ENCODE measurements at regions not wholly inside any gene's neighbourhood (a gene's known extent, or its start where the extent isn't known, plus 50 kb on each side); places are given as distances from the start of the nearest gene placed in this dataset.

DNA sequence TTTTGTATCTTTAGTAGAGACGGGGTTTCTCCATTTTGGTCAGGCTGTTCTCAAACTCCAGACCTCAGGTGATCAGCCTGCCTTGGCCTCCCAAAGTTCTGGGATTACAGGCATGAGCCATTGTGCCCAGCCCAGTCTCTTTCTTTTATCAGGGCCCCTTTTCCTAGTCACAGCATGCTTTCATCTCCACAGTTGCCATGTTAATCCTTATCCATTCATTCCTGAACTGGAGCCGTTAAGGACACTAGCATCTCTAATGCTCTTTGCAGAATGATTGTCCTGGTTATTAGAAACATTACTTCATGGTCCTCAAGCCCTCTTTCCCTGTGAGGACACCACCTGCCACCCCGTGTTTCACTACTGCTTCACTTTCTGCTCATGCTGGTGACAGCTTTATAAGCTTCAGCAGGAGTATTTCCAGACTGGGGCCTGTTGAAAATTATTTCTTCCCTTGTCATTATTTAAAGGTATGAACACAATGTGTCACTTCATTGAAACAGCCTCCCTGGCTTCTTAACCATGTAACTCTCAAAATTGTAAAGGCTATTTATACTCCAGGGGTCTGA, 313.9 kb downstream of the BMPER start:
- no peaks in the 10 kb centered on the region for H3K9me3 ChIP-seq (ENCODE audit: control insufficient read depth, insufficient read depth, low read length)
- H3K18ac ChIP-seq (ENCODE audit: low read depth, low read length) = no peak overlapping the region
- WGBS, 2 experiments (ENCODE audit: extremely low coverage in 2 of 2, insufficient read length in 1 of 2) = no CpG with 5 or more reads among the region's 3 CpGs
- no peak overlapping the region for H3K9ac ChIP-seq (ENCODE audit: low read depth, low read length)
- no peak overlapping the region for H4K8ac ChIP-seq (ENCODE audit: low read depth in 2 of 2, low read length in 2 of 2)
- no peak overlapping the region for H2AK9ac ChIP-seq (replicated peaks; ENCODE audit: low read depth, low read length, poor library complexity)
- ATAC-seq (ENCODE audit: low read depth) (no peak), DNase-seq (no peak)
- no peak overlapping the region for H2BK15ac ChIP-seq (ENCODE audit: low read depth, low read length)
- no peak overlapping the region for H3K4me3 ChIP-seq (ENCODE audit: insufficient read depth, low read depth, low read length)
- H4K91ac ChIP-seq (ENCODE audit: insufficient read depth, low read depth, low read length) = no peak overlapping the region
- H4K5ac ChIP-seq (ENCODE audit: low read depth, low read length) = no peak overlapping the region
- no peaks in the 10 kb centered on the region for H3K9me1 ChIP-seq (ENCODE audit: insufficient read depth, low read length)
- H3K4me2 ChIP-seq (ENCODE audit: low read depth, low read length) = no peak overlapping the region
- H3K4ac ChIP-seq (ENCODE audit: low read depth, low read length) = no peak overlapping the region
- in situ Hi-C loops (cut with MboI; ENCODE audit: low sequenced_read_pairs) = no loop called here
- H2BK20ac ChIP-seq (ENCODE audit: low read depth, low read length) = no peak overlapping the region
- no peaks in the 10 kb centered on the region for H3K79me1 ChIP-seq (ENCODE audit: low read depth in 1 of 2, low read length in 2 of 2)
- no peaks in the 10 kb centered on the region for H3K4me1 ChIP-seq (ENCODE audit: control insufficient read depth, insufficient read depth, low read length)
- no peak overlapping the region for H3K56ac ChIP-seq (ENCODE audit: extremely low read depth, insufficient read depth, low read length)
- H3K36me3 ChIP-seq (ENCODE audit: control insufficient read depth, insufficient read depth, low read length) = no peaks in the 10 kb centered on the region
- TF ChIP-seq, protein P1, sequence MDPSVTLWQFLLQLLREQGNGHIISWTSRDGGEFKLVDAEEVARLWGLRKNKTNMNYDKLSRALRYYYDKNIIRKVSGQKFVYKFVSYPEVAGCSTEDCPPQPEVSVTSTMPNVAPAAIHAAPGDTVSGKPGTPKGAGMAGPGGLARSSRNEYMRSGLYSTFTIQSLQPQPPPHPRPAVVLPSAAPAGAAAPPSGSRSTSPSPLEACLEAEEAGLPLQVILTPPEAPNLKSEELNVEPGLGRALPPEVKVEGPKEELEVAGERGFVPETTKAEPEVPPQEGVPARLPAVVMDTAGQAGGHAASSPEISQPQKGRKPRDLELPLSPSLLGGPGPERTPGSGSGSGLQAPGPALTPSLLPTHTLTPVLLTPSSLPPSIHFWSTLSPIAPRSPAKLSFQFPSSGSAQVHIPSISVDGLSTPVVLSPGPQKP (IDR thresholded peaks at IDR 0.05; ENCODE audit: borderline replicate concordance, low read depth, low read length) = no peak
- no peak for TF ChIP-seq POLR2A (IDR thresholded peaks at IDR 0.05; ENCODE audit: low read depth, low read length)
- no peak for TF ChIP-seq RCOR1 (IDR thresholded peaks at IDR 0.05; ENCODE audit: insufficient replicate concordance, low read length)
- no peak for TF ChIP-seq RAD21 (IDR thresholded peaks at IDR 0.05; ENCODE audit: low read length)
- TF ChIP-seq SMC3 (IDR thresholded peaks at IDR 0.05; ENCODE audit: low read depth, low read length) = no peak
- no peak for TF ChIP-seq BHLHE40 (IDR thresholded peaks at IDR 0.05; ENCODE audit: low read depth, low read length)
- TF ChIP-seq CEBPB (IDR thresholded peaks at IDR 0.05; ENCODE audit: low read depth, low read length) = no peak
- no peak for TF ChIP-seq FOS (IDR thresholded peaks at IDR 0.05; ENCODE audit: low read depth, low read length)
- no peak for TF ChIP-seq NFE2L2 (IDR thresholded peaks at IDR 0.05; ENCODE audit: low read depth, low read length)
- intact Hi-C loops (cut with micrococcal nuclease) = no loop called here
- no peak overlapping the region for H2BK120ac ChIP-seq (ENCODE audit: low read depth, low read length)
- no peak overlapping the region for H3K14ac ChIP-seq (replicated peaks; ENCODE audit: low read depth, low read length)
- dilution Hi-C loops (cut with HindIII; ENCODE audit: low sequenced_read_pairs, unreplicated experiment) = no loop called here
- ChIA-PET CTCF (no interaction called here), POLR2A (ENCODE audit: unreplicated experiment) (no interaction called here)
- H2AFZ ChIP-seq (replicated peaks; ENCODE audit: low read length, poor library complexity) = no peak overlapping the region
- no peak overlapping the region for H2BK5ac ChIP-seq (ENCODE audit: low read depth, low read length, poor library complexity, severe bottlenecking)
- H4K20me1 ChIP-seq (ENCODE audit: insufficient read depth, low read length) = no peaks in the 10 kb centered on the region
- H3K27ac ChIP-seq (ENCODE audit: insufficient read depth, low read length) = no peak overlapping the region
- no peak overlapping the region for H3K23ac ChIP-seq (ENCODE audit: low read depth, low read length)
- H2AK5ac ChIP-seq (ENCODE audit: low read depth, low read length) = no peak overlapping the region
- BruUV-seq (replicated peaks) = no TSS peak
- peaks cover 7% of the 10 kb centered on the region for H3K27me3 ChIP-seq (ENCODE audit: control insufficient read depth, insufficient read depth, low read length)

Data from IMR-90 (cell line).